ENCODE measurements at regions not wholly inside any gene's neighbourhood (a gene's known extent, or its start where the extent isn't known, plus 50 kb on each side); places are given as distances from the start of the nearest gene placed in this dataset.
A peak's percentile ranks its signal among the peaks of the same experiment; 100 is the strongest.

DNA sequence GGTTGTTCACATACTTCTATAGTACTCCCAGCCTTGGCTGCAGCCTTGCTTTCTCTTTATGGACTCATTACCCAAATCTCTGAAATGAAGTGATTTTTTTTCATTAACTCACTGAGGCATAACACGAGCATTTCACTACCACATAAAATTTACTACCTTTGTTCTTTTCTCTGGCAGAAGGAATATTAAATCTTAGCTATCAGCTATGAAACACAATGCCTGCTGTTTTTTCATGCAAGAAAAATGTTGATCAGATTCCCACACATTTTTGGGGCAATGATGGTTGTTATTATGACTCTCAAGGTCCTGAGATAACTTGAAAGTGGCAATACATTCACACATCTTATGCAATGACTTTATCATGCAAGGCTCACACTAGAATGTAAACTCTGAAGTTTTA, 225.3 kb upstream of the ATP2B1 start:
- H3K4me1 ChIP-seq: peaks cover 0 to 15% (median 7%) of the 10 kb centered on the region in 6 donors
- no peak overlapping the region for H3K4me3 ChIP-seq
- DNase-seq: no peak
- no peak overlapping the region for H3K27ac ChIP-seq
- no peaks in the 10 kb centered on the region for H3K27me3 ChIP-seq (replicated peaks in 1 of 7)
- no peak for TF ChIP-seq POLR2AphosphoS5 (IDR thresholded peaks at IDR 0.05)
- no peak for TF ChIP-seq POLR2A (IDR thresholded peaks at IDR 0.05)
- TF ChIP-seq, protein P1, sequence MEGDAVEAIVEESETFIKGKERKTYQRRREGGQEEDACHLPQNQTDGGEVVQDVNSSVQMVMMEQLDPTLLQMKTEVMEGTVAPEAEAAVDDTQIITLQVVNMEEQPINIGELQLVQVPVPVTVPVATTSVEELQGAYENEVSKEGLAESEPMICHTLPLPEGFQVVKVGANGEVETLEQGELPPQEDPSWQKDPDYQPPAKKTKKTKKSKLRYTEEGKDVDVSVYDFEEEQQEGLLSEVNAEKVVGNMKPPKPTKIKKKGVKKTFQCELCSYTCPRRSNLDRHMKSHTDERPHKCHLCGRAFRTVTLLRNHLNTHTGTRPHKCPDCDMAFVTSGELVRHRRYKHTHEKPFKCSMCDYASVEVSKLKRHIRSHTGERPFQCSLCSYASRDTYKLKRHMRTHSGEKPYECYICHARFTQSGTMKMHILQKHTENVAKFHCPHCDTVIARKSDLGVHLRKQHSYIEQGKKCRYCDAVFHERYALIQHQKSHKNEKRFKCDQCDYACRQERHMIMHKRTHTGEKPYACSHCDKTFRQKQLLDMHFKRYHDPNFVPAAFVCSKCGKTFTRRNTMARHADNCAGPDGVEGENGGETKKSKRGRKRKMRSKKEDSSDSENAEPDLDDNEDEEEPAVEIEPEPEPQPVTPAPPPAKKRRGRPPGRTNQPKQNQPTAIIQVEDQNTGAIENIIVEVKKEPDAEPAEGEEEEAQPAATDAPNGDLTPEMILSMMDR (IDR thresholded peaks at IDR 0.05 in 8 of 11, conservative IDR thresholded peaks at IDR 0.05 in 3 of 11): no peak
- intact Hi-C loops (cut with DNase I; ENCODE audit: low total_unique reads): no loop called here
- no peaks in the 10 kb centered on the region for H3K9me3 ChIP-seq
- no peaks in the 10 kb centered on the region for H3K36me3 ChIP-seq
- WGBS, 5 donors: 84 to 92% (median 86%) methylated on average over 1 of the region's 1 CpG

DNA sequence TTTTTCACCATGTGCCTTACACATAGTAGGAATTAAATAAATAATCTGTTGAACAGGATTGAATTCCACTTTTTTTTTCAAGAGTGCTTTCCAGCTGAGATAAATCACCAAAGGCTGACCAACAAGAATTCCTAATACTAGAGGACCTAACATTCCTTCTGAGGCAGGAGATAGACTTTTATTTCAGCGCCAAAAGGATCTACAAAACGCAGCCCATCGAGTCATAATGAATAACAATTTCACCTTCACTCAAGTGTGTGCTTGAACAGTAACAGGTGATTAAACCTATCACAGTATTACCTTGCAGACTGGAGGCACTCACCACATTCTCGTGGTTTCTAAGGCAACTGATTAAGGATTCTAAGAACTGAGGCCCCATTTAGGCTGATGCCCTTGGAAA, 224.3 kb upstream of the ATP2B1 start:
- Histone ChIP-seq H3K27ac (no peak overlapping the region), H3K4me1 (peaks cover 0 to 17% (median 7%) of the 10 kb centered on the region in 6 donors), H3K27me3 (replicated peaks in 1 of 7) (no peaks in the 10 kb centered on the region), H3K9me3 (no peaks in the 10 kb centered on the region), H3K4me3 (no peak overlapping the region), H3K36me3 (no peaks in the 10 kb centered on the region)
- intact Hi-C loops (cut with DNase I; ENCODE audit: low total_unique reads): no loop called here
- TF ChIP-seq, protein P1 (IDR thresholded peaks at IDR 0.05 in 8 of 11, conservative IDR thresholded peaks at IDR 0.05 in 3 of 11): no peak
- no peak for TF ChIP-seq POLR2A (IDR thresholded peaks at IDR 0.05)
- no peak for DNase-seq
- WGBS, 5 donors: 79 to 87% (median 85%) methylated on average over 4 of the region's 4 CpGs

DNA sequence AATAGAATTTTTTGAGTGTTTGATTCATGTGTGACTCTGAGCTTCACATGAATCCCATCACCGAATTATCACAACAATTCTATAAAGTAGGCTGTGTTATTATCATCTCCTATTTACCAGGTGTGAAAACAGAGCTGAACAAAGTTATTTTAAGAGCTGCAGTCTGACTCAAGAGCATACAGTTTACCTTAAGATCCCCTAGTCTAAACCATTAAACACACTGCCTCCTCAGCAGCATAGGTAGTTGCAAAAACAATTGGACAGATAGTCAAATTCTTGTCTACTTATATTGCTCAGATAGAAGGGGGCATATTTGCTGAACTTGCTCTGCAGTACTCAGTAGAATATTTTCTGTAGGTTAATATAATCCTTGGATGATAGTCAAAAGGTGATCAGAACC, 219.8 kb upstream of the ATP2B1 start:
- Histone ChIP-seq H3K4me3 (peak overlapping the region in 2 of 8 donors; percentile 2 to 48), H3K4me1 (peaks cover 0 to 32% (median 6%) of the 10 kb centered on the region in 6 donors), H3K27me3 (replicated peaks in 1 of 7) (no peaks in the 10 kb centered on the region), H3K36me3 (no peaks in the 10 kb centered on the region), H3K9me3 (no peaks in the 10 kb centered on the region), H3K27ac (peak overlapping the region; percentile 30 to 83 (median 80))
- WGBS, 5 donors: 62 to 87% (median 70%) methylated on average over 1 of the region's 1 CpG
- TF ChIP-seq POLR2AphosphoS5 (IDR thresholded peaks at IDR 0.05) (no peak), POLR2A (IDR thresholded peaks at IDR 0.05) (no peak)
- TF ChIP-seq, protein P1 (IDR thresholded peaks at IDR 0.05 in 8 of 11, conservative IDR thresholded peaks at IDR 0.05 in 3 of 11): no peak
- intact Hi-C loops (cut with DNase I; ENCODE audit: low total_unique reads): no loop called here
- DNase-seq: no peak

DNA sequence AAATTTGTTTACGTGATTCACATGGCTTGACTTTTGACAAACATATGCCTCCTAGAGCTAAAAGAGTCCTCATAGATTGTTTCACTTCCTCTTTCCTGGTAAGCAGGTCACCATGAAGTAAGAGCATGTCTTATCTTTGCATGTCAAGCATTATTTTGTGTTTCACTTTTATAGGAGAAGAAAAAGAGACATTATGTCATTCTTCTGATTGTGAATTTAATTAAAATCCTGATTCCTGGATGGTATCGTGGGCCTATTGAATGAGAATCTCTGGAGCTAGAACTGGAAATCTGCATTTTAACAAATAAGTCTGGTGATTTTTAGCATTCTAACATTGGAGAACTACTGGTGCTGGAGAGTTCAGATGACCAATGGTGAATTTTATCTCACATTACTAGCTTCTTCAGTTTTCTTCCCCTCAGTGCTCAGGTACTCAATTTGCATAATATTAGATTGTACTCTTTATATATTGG, 218.6 kb upstream of the ATP2B1 start:
- Histone ChIP-seq H3K4me1 (peaks cover 0 to 32% (median 5%) of the 10 kb centered on the region in 6 donors), H3K9me3 (no peaks in the 10 kb centered on the region), H3K27me3 (replicated peaks in 1 of 7) (no peaks in the 10 kb centered on the region), H3K27ac (peak overlapping the region; percentile 16 to 83 (median 80)), H3K36me3 (no peaks in the 10 kb centered on the region), H3K4me3 (peak overlapping the region in 1 of 8 donors; percentile 48)
- TF ChIP-seq POLR2A (IDR thresholded peaks at IDR 0.05) (no peak), POLR2AphosphoS5 (IDR thresholded peaks at IDR 0.05) (no peak)
- TF ChIP-seq, protein P1 (IDR thresholded peaks at IDR 0.05 in 8 of 11, conservative IDR thresholded peaks at IDR 0.05 in 3 of 11): no peak
- no peak for DNase-seq
- 30 to 46% (median 37%) methylated on average over 2 of the region's 2 CpGs for WGBS, 5 donors
- intact Hi-C loops (cut with DNase I; ENCODE audit: low total_unique reads): no loop called here

Data from spleen (tissue), 11 donors.